ENCODE measurements at regions not wholly inside any gene's neighbourhood (a gene's known extent, or its start where the extent isn't known, plus 50 kb on each side); places are given as distances from the start of the nearest gene placed in this dataset.
"Not testable (repeated sequence)": the region's sequence is repeated elsewhere in the genome, so short reads cannot be mapped to it uniquely, and the experiment has no call there.

- not testable (repeated sequence) for H3K4me3 Mint-ChIP-seq, H3K9me3 Mint-ChIP-seq, H3K36me3 Mint-ChIP-seq, H3K27me3 Mint-ChIP-seq, H3K4me1 Mint-ChIP-seq, H3K27ac Mint-ChIP-seq
Measured at GRCh38 chr7:76809856-76810255, 182.8 kb upstream of the POMZP3 start.

DNA sequence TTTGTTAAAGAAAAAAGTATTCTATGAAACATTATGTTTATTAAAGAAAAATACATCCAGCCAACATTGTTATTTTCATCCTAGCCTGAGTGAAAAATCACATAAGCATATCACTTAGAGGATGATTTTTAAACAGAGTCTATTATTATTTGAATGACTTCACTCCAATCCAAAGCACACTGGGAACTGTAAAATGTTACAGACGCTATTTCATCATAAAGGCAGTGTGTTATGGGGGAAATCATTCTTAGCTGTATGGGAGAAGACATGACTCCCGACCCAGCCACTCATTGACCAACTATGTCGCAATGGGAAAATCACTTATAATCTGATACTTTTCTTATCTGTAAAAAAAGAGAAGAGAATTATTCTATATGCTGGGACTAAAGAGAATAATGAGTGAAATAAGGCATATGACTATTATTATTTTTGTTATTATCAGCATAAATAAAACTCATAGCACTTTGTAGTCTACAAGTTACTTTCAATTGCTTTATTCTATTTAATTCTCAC lies 180.6 kb upstream of the POMZP3 start:
- not testable (repeated sequence) for H3K9me3 Mint-ChIP-seq, H3K36me3 Mint-ChIP-seq, H3K27me3 Mint-ChIP-seq, H3K4me1 Mint-ChIP-seq, H3K27ac Mint-ChIP-seq, H3K4me3 Mint-ChIP-seq

DNA sequence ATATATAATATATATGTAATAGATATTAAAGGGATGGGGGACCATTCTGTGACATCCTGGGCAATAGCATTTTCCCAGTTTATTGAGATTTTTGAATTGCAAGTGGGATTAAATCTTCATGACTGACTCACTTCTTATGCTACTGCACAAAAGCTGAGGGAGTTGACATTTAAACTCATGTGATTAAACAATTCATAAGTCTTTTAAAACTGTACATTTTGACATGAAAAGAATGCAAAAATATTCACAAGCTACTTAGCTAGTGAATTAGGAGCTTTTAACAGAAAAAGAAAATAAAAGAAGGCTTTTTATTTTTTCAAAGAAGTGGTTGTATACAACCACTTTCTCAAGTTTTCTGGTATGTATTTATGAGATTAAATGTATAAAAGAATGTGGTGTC lies 179.4 kb upstream of the POMZP3 start:
- not testable (repeated sequence) for H3K4me1 Mint-ChIP-seq, H3K27me3 Mint-ChIP-seq, H3K27ac Mint-ChIP-seq, H3K9me3 Mint-ChIP-seq, H3K4me3 Mint-ChIP-seq, H3K36me3 Mint-ChIP-seq

DNA sequence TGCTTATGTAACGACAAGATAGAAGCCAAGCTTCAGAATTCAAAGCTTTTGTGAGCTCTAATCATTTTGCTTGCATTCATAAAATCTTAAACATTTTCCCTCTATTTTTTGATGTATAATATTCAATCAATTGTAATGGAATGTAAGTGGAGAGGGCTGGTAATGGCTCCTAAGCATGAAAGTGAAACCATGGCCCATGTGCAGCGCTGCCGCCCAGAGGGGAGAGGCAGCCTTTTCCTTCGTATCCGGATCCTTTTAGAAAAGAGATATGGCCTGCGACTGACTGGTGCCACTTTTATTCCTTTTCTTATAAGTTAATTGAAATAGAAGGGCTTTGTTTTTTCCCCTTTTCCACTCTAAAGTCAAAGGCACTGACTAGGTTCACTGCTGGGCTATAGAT lies 178.9 kb upstream of the POMZP3 start:
- not testable (repeated sequence) for H3K36me3 Mint-ChIP-seq, H3K9me3 Mint-ChIP-seq, H3K4me3 Mint-ChIP-seq, H3K27me3 Mint-ChIP-seq, H3K27ac Mint-ChIP-seq, H3K4me1 Mint-ChIP-seq

GRCh38 chr7:76805262-76805661 lies 178.2 kb upstream of the POMZP3 start:
- not testable (repeated sequence) for H3K36me3 Mint-ChIP-seq, H3K4me1 Mint-ChIP-seq, H3K27me3 Mint-ChIP-seq, H3K27ac Mint-ChIP-seq, H3K4me3 Mint-ChIP-seq, H3K9me3 Mint-ChIP-seq

DNA sequence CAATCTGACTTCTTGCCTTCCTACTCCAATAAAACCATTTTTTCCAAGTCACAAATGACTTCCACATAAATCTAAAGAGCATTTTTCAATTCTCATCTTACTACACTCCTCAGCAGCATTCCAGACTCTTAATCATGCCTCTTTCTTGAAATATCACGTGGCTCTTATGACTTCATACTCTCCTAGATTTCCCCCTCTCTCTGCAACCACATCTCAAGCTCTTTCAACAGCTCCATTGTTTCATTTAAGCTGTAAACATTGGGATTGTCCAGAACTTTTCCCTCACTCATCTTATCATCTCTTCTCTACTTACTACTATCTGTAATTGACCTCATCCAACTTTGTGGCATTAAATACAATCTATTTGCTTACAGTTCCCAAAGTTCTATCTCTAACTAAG lies 170.6 kb upstream of the POMZP3 start:
- H3K4me3 Mint-ChIP-seq, H3K27ac Mint-ChIP-seq: not testable (repeated sequence)

DNA sequence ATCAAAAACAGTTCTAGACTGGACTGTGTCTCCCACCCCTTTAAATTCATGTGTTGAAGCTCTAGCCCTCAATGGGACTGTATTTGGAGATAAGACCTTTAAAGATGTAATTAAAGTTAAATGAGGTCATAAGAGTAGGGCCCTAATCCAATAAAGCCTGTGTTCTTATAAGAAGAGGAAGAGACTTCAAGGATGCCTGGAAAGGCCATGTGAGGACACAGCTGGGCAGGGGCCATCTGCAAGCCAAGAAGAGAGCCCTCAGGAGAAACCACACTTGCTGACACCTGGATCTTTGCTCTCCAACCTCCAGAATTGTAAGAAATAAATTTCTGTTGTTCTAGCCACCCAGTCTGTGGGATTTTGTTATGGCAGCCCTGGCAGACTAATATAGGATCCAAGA lies 153.6 kb upstream of the POMZP3 start:
- H3K27ac Mint-ChIP-seq, H3K27me3 Mint-ChIP-seq, H3K9me3 Mint-ChIP-seq, H3K36me3 Mint-ChIP-seq, H3K4me1 Mint-ChIP-seq, H3K4me3 Mint-ChIP-seq: not testable (repeated sequence)

More for the DNA sequence above, 170.6 kb upstream of the POMZP3 start:
- not testable (repeated sequence) for H3K36me3 Mint-ChIP-seq, H3K4me1 Mint-ChIP-seq, H3K9me3 Mint-ChIP-seq
- peaks cover 17% of the 10 kb centered on the region for H3K27me3 Mint-ChIP-seq

GRCh38 chr7:76774279-76774678 lies 147.2 kb upstream of the POMZP3 start:
- not testable (repeated sequence) for H3K27ac Mint-ChIP-seq, H3K27me3 Mint-ChIP-seq, H3K4me1 Mint-ChIP-seq, H3K9me3 Mint-ChIP-seq, H3K36me3 Mint-ChIP-seq, H3K4me3 Mint-ChIP-seq

DNA sequence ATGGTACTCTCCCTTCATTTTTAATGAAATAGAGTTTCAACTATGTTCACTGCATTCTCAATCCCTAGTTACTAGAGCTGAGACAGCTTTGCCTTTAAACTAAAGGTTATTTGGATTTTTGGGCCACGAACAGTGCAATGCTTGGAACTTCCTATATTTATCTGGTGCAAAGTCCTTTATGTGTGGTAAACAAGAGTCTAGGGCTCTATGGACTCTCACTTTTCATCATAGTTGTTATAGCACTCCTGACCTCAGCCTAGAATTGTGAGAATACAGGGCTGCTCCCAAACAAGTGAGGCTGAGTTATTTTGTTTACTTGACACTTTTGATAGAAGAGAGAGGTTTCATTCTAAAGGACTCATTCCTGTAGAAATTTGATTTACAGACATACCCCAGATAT lies 144.9 kb upstream of the POMZP3 start:
- not testable (repeated sequence) for H3K4me1 Mint-ChIP-seq, H3K36me3 Mint-ChIP-seq, H3K27me3 Mint-ChIP-seq, H3K4me3 Mint-ChIP-seq, H3K27ac Mint-ChIP-seq
- peaks cover 13% of the 10 kb centered on the region for H3K9me3 Mint-ChIP-seq

DNA sequence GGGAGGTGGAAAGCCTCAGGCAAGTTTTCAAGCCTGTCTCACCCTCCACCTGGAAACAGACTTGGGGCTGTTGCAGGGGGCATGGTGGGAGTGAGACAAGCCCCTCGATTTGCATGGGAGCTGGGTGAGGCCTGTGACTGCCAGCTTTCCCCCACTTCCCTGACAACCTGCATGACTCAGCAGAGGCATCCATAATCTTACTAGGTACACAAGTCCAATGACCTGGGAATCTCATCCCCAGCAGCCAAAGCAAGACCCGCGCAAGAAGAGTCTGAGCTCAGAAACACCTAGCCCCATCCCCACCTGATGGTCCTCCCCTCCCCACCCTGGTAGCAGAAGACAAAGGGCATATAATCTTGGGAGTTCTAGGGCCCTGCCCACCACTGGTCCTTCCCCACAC lies 136.9 kb upstream of the POMZP3 start:
- peaks cover 18% of the 10 kb centered on the region for H3K27me3 Mint-ChIP-seq
- not testable (repeated sequence) for H3K4me3 Mint-ChIP-seq, H3K4me1 Mint-ChIP-seq, H3K27ac Mint-ChIP-seq, H3K36me3 Mint-ChIP-seq
- peaks cover 17% of the 10 kb centered on the region for H3K9me3 Mint-ChIP-seq

DNA sequence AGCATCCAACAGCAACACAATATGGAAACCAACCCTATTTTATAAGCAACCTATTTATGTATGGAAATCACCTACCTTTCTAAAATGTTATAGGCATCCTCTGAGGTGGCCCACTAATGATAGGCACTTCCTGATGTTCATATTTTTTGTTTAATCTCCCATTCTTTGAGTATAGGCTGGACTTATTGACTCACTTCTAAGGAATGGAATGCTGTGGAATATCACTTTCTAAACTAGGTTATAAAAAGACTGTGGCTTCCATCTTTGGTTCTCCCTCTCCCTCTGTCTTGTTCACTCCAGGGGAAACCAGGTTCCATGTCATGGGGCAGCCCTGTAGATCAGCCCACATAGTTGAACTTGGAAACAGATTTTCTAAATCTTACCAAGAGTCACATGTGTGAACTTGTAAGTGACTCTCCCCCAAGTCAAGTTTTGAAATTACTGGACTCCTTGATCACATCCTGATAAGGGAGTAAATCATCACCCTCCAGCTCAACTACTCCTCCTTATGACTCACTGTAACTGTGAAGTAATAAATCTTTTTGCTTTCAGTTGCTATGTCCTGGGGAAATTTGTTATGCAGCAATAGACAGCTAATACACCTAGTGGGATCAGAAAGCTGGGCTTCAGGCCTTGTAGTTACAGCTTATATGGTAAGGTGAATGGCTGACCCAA lies 133.6 kb upstream of the POMZP3 start:
- not testable (repeated sequence) for H3K27ac Mint-ChIP-seq, H3K4me3 Mint-ChIP-seq, H3K4me1 Mint-ChIP-seq, H3K9me3 Mint-ChIP-seq, H3K36me3 Mint-ChIP-seq
- peaks cover 26% of the 10 kb centered on the region for H3K27me3 Mint-ChIP-seq

GRCh38 chr7:76739538-76739937 lies 112.5 kb upstream of the POMZP3 start:
- not testable (repeated sequence) for H3K27ac Mint-ChIP-seq, H3K36me3 Mint-ChIP-seq, H3K4me1 Mint-ChIP-seq

DNA sequence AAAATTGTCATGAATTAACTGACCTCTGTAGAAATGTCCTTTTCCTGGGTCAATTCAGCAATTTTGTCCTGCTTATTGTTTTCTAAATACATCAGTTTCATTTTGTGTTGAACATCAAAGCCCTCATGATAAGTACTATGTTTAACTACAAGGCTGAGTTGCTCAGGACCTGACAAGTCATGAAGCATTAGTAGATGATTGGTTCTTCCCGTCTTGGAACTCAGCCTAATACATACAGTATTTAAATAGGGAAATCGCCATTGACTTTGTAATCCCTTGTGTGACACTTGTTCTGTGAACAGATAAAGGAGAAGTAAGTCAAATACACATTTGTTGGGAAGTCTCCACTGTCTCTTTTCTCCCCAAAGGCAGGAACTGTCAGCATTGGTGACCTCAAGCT lies 109.6 kb upstream of the POMZP3 start:
- not testable (repeated sequence) for H3K9me3 Mint-ChIP-seq, H3K4me1 Mint-ChIP-seq, H3K4me3 Mint-ChIP-seq, H3K27me3 Mint-ChIP-seq, H3K27ac Mint-ChIP-seq, H3K36me3 Mint-ChIP-seq

More at GRCh38 chr7:76739538-76739937, 112.5 kb upstream of the POMZP3 start:
- H3K27me3 Mint-ChIP-seq, H3K4me3 Mint-ChIP-seq, H3K9me3 Mint-ChIP-seq: not testable (repeated sequence)

- not testable (repeated sequence) for H3K9me3 Mint-ChIP-seq, H3K27ac Mint-ChIP-seq, H3K36me3 Mint-ChIP-seq, H3K4me1 Mint-ChIP-seq, H3K27me3 Mint-ChIP-seq, H3K4me3 Mint-ChIP-seq
Measured at GRCh38 chr7:76736091-76736490, 109.0 kb upstream of the POMZP3 start.

DNA sequence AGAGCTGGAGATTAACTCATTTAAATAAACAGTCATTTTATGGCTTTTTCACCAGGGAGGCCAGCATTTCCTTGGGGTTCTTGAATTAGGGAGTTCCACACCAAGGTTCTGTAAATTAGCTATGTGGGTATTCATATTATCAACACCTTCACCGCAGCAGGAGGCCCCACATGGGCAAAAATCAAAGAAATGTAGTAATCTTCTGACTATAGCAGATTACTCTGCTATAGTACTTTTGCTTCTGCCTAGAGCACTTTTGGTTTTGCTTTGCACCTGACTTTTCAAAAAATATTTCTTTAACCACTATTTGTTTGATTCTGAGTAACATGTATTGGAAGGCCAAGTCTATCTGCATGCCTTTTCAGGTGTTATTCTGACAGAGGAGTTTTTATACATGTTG lies 108.6 kb upstream of the POMZP3 start:
- H3K27ac Mint-ChIP-seq, H3K27me3 Mint-ChIP-seq, H3K36me3 Mint-ChIP-seq, H3K4me1 Mint-ChIP-seq, H3K9me3 Mint-ChIP-seq, H3K4me3 Mint-ChIP-seq: not testable (repeated sequence)

- H3K4me1 Mint-ChIP-seq, H3K27ac Mint-ChIP-seq, H3K36me3 Mint-ChIP-seq, H3K27me3 Mint-ChIP-seq, H3K4me3 Mint-ChIP-seq, H3K9me3 Mint-ChIP-seq: not testable (repeated sequence)
Measured at GRCh38 chr7:76728571-76728974, 101.5 kb upstream of the POMZP3 start.

DNA sequence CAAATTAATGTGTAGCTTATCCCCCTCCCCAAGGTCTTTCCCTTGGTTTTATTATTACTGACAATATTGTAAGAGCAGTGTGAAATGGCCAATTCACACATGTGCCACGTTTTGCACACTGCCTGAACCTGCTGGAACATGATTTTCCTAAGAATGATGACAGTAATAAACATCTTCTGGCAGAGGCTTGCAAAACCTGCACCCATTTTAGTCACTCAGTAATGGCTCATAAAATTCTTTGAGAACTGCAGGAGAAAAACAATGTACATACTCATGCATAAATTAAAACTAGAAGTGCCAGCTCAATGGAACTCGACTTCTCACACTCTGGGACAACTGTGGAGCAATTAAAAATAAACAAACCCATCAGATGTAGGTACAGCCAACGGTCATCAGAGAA lies 96.8 kb upstream of the POMZP3 start:
- not testable (repeated sequence) for H3K36me3 Mint-ChIP-seq, H3K9me3 Mint-ChIP-seq, H3K27ac Mint-ChIP-seq, H3K4me1 Mint-ChIP-seq, H3K4me3 Mint-ChIP-seq
- peaks cover 14% of the 10 kb centered on the region for H3K27me3 Mint-ChIP-seq
